ENCODE measurements at regions not wholly inside any gene's neighbourhood (a gene's known extent, or its start where the extent isn't known, plus 50 kb on each side); places are given as distances from the start of the nearest gene placed in this dataset.
A peak's percentile ranks its signal among the peaks of the same experiment; 100 is the strongest.

GRCh38 chr4:189176002-189176401 lies 764.7 kb upstream of the FRG1 start:
- H3K4me1 Mint-ChIP-seq: no peaks in the 10 kb centered on the region
- no peaks in the 10 kb centered on the region for H3K27me3 Mint-ChIP-seq
- H3K36me3 Mint-ChIP-seq: no peaks in the 10 kb centered on the region
- peaks cover 6% of the 10 kb centered on the region for H3K9me3 Mint-ChIP-seq
- DNase-seq: no peak
- H3K4me3 Mint-ChIP-seq: no peak overlapping the region
- no peak overlapping the region for H3K27ac Mint-ChIP-seq

- no peaks in the 10 kb centered on the region for H3K4me1 Mint-ChIP-seq
- DNase-seq: no peak
- no peaks in the 10 kb centered on the region for H3K27me3 Mint-ChIP-seq
- H3K9me3 Mint-ChIP-seq: peaks cover 1% of the 10 kb centered on the region
- H3K27ac Mint-ChIP-seq: no peak overlapping the region
- no peaks in the 10 kb centered on the region for H3K36me3 Mint-ChIP-seq
- no peak overlapping the region for H3K4me3 Mint-ChIP-seq
Measured at GRCh38 chr4:189177130-189177529, 763.5 kb upstream of the FRG1 start.

GRCh38 chr4:189178125-189178746 lies 762.4 kb upstream of the FRG1 start:
- Mint-ChIP-seq H3K9me3 (peaks cover 1% of the 10 kb centered on the region), H3K36me3 (no peaks in the 10 kb centered on the region), H3K27ac (no peak overlapping the region), H3K27me3 (no peaks in the 10 kb centered on the region), H3K4me1 (no peaks in the 10 kb centered on the region), H3K4me3 (no peak overlapping the region)
- DNase-seq: no peak

GRCh38 chr4:189185810-189186432 lies 754.8 kb upstream of the FRG1 start:
- no peak for DNase-seq
- Mint-ChIP-seq H3K4me3 (no peak overlapping the region), H3K4me1 (no peaks in the 10 kb centered on the region), H3K27me3 (no peaks in the 10 kb centered on the region), H3K27ac (no peak overlapping the region), H3K9me3 (peaks cover 12% of the 10 kb centered on the region), H3K36me3 (no peaks in the 10 kb centered on the region)

GRCh38 chr4:189187531-189188052 lies 753.1 kb upstream of the FRG1 start:
- Mint-ChIP-seq H3K4me3 (no peak overlapping the region), H3K27me3 (no peaks in the 10 kb centered on the region), H3K27ac (no peak overlapping the region), H3K4me1 (no peaks in the 10 kb centered on the region), H3K36me3 (no peaks in the 10 kb centered on the region), H3K9me3 (peaks cover 19% of the 10 kb centered on the region)
- DNase-seq: no peak

- no peak for DNase-seq
- no peaks in the 10 kb centered on the region for H3K36me3 Mint-ChIP-seq
- peaks cover 3% of the 10 kb centered on the region for H3K27me3 Mint-ChIP-seq
- H3K27ac Mint-ChIP-seq: no peak overlapping the region
- peaks cover 5% of the 10 kb centered on the region for H3K4me1 Mint-ChIP-seq
- peaks cover 8% of the 10 kb centered on the region for H3K9me3 Mint-ChIP-seq
- no peak overlapping the region for H3K4me3 Mint-ChIP-seq
Measured at GRCh38 chr4:189198624-189199023, 742.0 kb upstream of the FRG1 start.

- H3K4me1 Mint-ChIP-seq: peaks cover 5% of the 10 kb centered on the region
- H3K36me3 Mint-ChIP-seq: no peaks in the 10 kb centered on the region
- no peak overlapping the region for H3K4me3 Mint-ChIP-seq
- H3K27me3 Mint-ChIP-seq: peaks cover 6% of the 10 kb centered on the region
- H3K27ac Mint-ChIP-seq: no peak overlapping the region
- no peak for DNase-seq
- H3K9me3 Mint-ChIP-seq: peaks cover 3% of the 10 kb centered on the region
Measured at GRCh38 chr4:189200353-189200752, 740.3 kb upstream of the FRG1 start.

GRCh38 chr4:189202182-189202868 lies 738.3 kb upstream of the FRG1 start:
- Mint-ChIP-seq H3K27me3 (peaks cover 6% of the 10 kb centered on the region), H3K4me1 (peaks cover 5% of the 10 kb centered on the region), H3K4me3 (peak overlapping the region; percentile 67), H3K9me3 (peaks cover 3% of the 10 kb centered on the region), H3K36me3 (no peaks in the 10 kb centered on the region), H3K27ac (no peak overlapping the region)
- DNase-seq: peak; percentile 38

- Mint-ChIP-seq H3K27ac (no peak overlapping the region), H3K36me3 (no peaks in the 10 kb centered on the region), H3K4me1 (peaks cover 5% of the 10 kb centered on the region), H3K27me3 (peaks cover 6% of the 10 kb centered on the region), H3K9me3 (peaks cover 3% of the 10 kb centered on the region), H3K4me3 (no peak overlapping the region)
- no peak for DNase-seq
Measured at GRCh38 chr4:189202869-189203271, 737.8 kb upstream of the FRG1 start.

- Mint-ChIP-seq H3K4me1 (peaks cover 5% of the 10 kb centered on the region), H3K36me3 (no peaks in the 10 kb centered on the region), H3K9me3 (peaks cover 2% of the 10 kb centered on the region), H3K27ac (no peak overlapping the region), H3K4me3 (no peak overlapping the region), H3K27me3 (peaks cover 6% of the 10 kb centered on the region)
- no peak for DNase-seq
Measured at GRCh38 chr4:189204616-189205015, 736.1 kb upstream of the FRG1 start.

- Mint-ChIP-seq H3K27ac (no peak overlapping the region), H3K4me1 (peaks cover 5% of the 10 kb centered on the region), H3K27me3 (peaks cover 6% of the 10 kb centered on the region), H3K9me3 (peaks cover 2% of the 10 kb centered on the region), H3K36me3 (no peaks in the 10 kb centered on the region), H3K4me3 (no peak overlapping the region)
- DNase-seq: no peak
Measured at GRCh38 chr4:189206953-189207352, 733.7 kb upstream of the FRG1 start.

- Mint-ChIP-seq H3K9me3 (no peaks in the 10 kb centered on the region), H3K27me3 (peaks cover 3% of the 10 kb centered on the region), H3K4me1 (no peaks in the 10 kb centered on the region), H3K36me3 (no peaks in the 10 kb centered on the region), H3K27ac (no peak overlapping the region), H3K4me3 (no peak overlapping the region)
- DNase-seq: no peak
Measured at GRCh38 chr4:189207872-189208271, 732.8 kb upstream of the FRG1 start.

GRCh38 chr4:189215574-189215973 lies 725.1 kb upstream of the FRG1 start:
- H3K4me3 Mint-ChIP-seq: no peak overlapping the region
- no peak for DNase-seq

GRCh38 chr4:189221691-189222090 lies 719.0 kb upstream of the FRG1 start:
- Mint-ChIP-seq H3K9me3 (peaks cover 6% of the 10 kb centered on the region), H3K4me1 (no peaks in the 10 kb centered on the region), H3K27me3 (no peaks in the 10 kb centered on the region), H3K27ac (no peak overlapping the region), H3K4me3 (no peak overlapping the region), H3K36me3 (no peaks in the 10 kb centered on the region)
- no peak for DNase-seq

More at GRCh38 chr4:189215574-189215973, 725.1 kb upstream of the FRG1 start:
- H3K36me3 Mint-ChIP-seq: no peaks in the 10 kb centered on the region
- H3K27me3 Mint-ChIP-seq: no peaks in the 10 kb centered on the region
- H3K4me1 Mint-ChIP-seq: no peaks in the 10 kb centered on the region
- H3K9me3 Mint-ChIP-seq: peaks cover 3% of the 10 kb centered on the region
- no peak overlapping the region for H3K27ac Mint-ChIP-seq

GRCh38 chr4:189228726-189229125 lies 711.9 kb upstream of the FRG1 start:
- Mint-ChIP-seq H3K27ac (no peak overlapping the region), H3K36me3 (no peaks in the 10 kb centered on the region), H3K27me3 (no peaks in the 10 kb centered on the region), H3K4me3 (no peak overlapping the region), H3K4me1 (no peaks in the 10 kb centered on the region), H3K9me3 (peaks cover 4% of the 10 kb centered on the region)
- DNase-seq: no peak
